ENCODE measurements at regions not wholly inside any gene's neighbourhood (a gene's known extent, or its start where the extent isn't known, plus 50 kb on each side); places are given as distances from the start of the nearest gene placed in this dataset.

GRCh38 chr5:31086839-31087415, 106.6 kb upstream of the CDH6 start:
- no peak for TF ChIP-seq GATA3 (IDR thresholded peaks at IDR 0.05; ENCODE audit: low read depth, low read length)
- no peak for TF ChIP-seq GATA2 (IDR thresholded peaks at IDR 0.05; ENCODE audit: low read depth, low read length)
